ENCODE measurements at regions not wholly inside any gene's neighbourhood (a gene's known extent, or its start where the extent isn't known, plus 50 kb on each side); places are given as distances from the start of the nearest gene placed in this dataset.

GRCh38 chr3:87979527-87979926 lies 79.3 kb downstream of the CGGBP1 start:
- ChIA-PET CTCF (no interaction called here), POLR2A (ENCODE audit: low non-redundant PET) (no interaction called here)

GRCh38 chr3:87977765-87978164 lies 81.0 kb downstream of the CGGBP1 start:
- TF ChIP-seq CTCF (conservative IDR thresholded peaks at IDR 0.05; ENCODE audit: low read depth), result no peak
- ChIA-PET POLR2A (ENCODE audit: low non-redundant PET) (no interaction called here), CTCF (no interaction called here)
- no peak for DNase-seq (ENCODE audit: low spot score)
- H3K27ac ChIP-seq, result no peak overlapping the region

More at GRCh38 chr3:87979527-87979926, 79.3 kb downstream of the CGGBP1 start:
- no peak for DNase-seq (ENCODE audit: low spot score)
- no peak overlapping the region for H3K27ac ChIP-seq
- TF ChIP-seq CTCF (conservative IDR thresholded peaks at IDR 0.05; ENCODE audit: low read depth), result no peak

- DNase-seq (ENCODE audit: low spot score), result no peak
- ChIA-PET POLR2A (ENCODE audit: low non-redundant PET) (no interaction called here), CTCF (interaction anchor here (0.6 kb wide), 1 partner anchor 58 kb away, joined by 3 read pairs; no protein-coding TSS in a partner anchor)
Observed at GRCh38 chr3:87975716-87976115, 83.1 kb downstream of the CGGBP1 start.

GRCh38 chr3:87973906-87974305 lies 84.9 kb downstream of the CGGBP1 start:
- no peak for TF ChIP-seq CTCF (conservative IDR thresholded peaks at IDR 0.05; ENCODE audit: low read depth)
- no peak overlapping the region for H3K27ac ChIP-seq
- POLR2A ChIA-PET (ENCODE audit: low non-redundant PET), result no interaction called here
- no peak for DNase-seq (ENCODE audit: low spot score)
- CTCF ChIA-PET, result no interaction called here

More at GRCh38 chr3:87975716-87976115, 83.1 kb downstream of the CGGBP1 start:
- H3K27ac ChIP-seq, result no peak overlapping the region
- TF ChIP-seq CTCF (conservative IDR thresholded peaks at IDR 0.05; ENCODE audit: low read depth), result no peak

GRCh38 chr3:87969620-87970019 lies 89.2 kb downstream of the CGGBP1 start:
- ChIA-PET CTCF (no interaction called here), POLR2A (ENCODE audit: low non-redundant PET) (no interaction called here)
- DNase-seq (ENCODE audit: low spot score), result no peak
- H3K27ac ChIP-seq, result no peak overlapping the region
- TF ChIP-seq CTCF (conservative IDR thresholded peaks at IDR 0.05; ENCODE audit: low read depth), result no peak

GRCh38 chr3:87968668-87969067 lies 90.1 kb downstream of the CGGBP1 start:
- DNase-seq (ENCODE audit: low spot score), result no peak
- ChIA-PET CTCF (no interaction called here), POLR2A (ENCODE audit: low non-redundant PET) (no interaction called here)
- H3K27ac ChIP-seq, result no peak overlapping the region
- TF ChIP-seq CTCF (conservative IDR thresholded peaks at IDR 0.05; ENCODE audit: low read depth), result no peak

GRCh38 chr3:87958289-87958688 lies 100.5 kb downstream of the CGGBP1 start:
- POLR2A ChIA-PET (ENCODE audit: low non-redundant PET), result no interaction called here
- DNase-seq (ENCODE audit: low spot score), result no peak
- TF ChIP-seq CTCF (conservative IDR thresholded peaks at IDR 0.05; ENCODE audit: low read depth), result no peak
- no peak overlapping the region for H3K27ac ChIP-seq
- CTCF ChIA-PET, result interaction anchor here (0.5 kb wide), 1 partner anchor 45 kb away, joined by 3 read pairs; no protein-coding TSS in a partner anchor
